Panc1 (cell line): ENCODE measurements at regions not wholly inside any gene's neighbourhood (a gene's known extent, or its start where the extent isn't known, plus 50 kb on each side); places are given as distances from the start of the nearest gene placed in this dataset.

Source experiments
- ATAC-seq: fragments of 200-7000 bp; cut with Tn5 transposase; 2 replicates; pipeline ENCODE4 v1.9.1; 2020; ENCODE audit warnings: mild to moderate bottlenecking, moderate library complexity
- BruUV-seq: library from RNA; stranded (reverse); fragments of 400-500 nt; replicated peaks from 2 replicates; lab custom pipeline; 2021; lab: Mats Ljungman, UMichigan
- CTCF ChIA-PET: fragments of 300-600 bp; sonication (Branson Sonifier 250); formaldehyde crosslinking; loops from one replicate; lab custom pipeline; 2022; ENCODE audit warnings: antibody characterized with exemption; lab: Charles Lee
- POLR2A ChIA-PET: fragments of 300-600 bp; sonication (Branson Sonifier 250); formaldehyde crosslinking; loops from one replicate; lab custom pipeline; 2022; ENCODE audit warnings: antibody characterized with exemption; lab: Charles Lee
- DNase-seq: peaks from one replicate; pipeline ENCODE4 v3.0.0-alpha.2; 2010; ENCODE audit warnings: low read depth, low spot score
- H3K27ac ChIP-seq: 2 replicates; pipeline ENCODE4 v1.5.1; 2011; ENCODE audit warnings: mild to moderate bottlenecking, low read length, inconsistent platforms
- H3K27me3 ChIP-seq: fragments of 200-500 bp; sonication (Bioruptor generic); 2 replicates; pipeline ENCODE4 v1.6.0; 2014; ENCODE audit warnings: low read length, inconsistent platforms; ENCODE audit not compliant: control insufficient read depth, insufficient read depth
- H3K36me3 ChIP-seq: fragments of 200-500 bp; sonication (Bioruptor generic); 2 replicates; pipeline ENCODE4 v1.5.1; 2014; ENCODE audit warnings: inconsistent platforms, mild to moderate bottlenecking, low read length, moderate library complexity; ENCODE audit not compliant: control insufficient read depth, insufficient read depth
- H3K4me1 ChIP-seq: 2 replicates; pipeline ENCODE4 v1.5.1; 2011; ENCODE audit warnings: inconsistent platforms, mild to moderate bottlenecking, low read length, moderate library complexity; ENCODE audit not compliant: control insufficient read depth, insufficient read depth
- H3K4me3 ChIP-seq, 2 experiments: 2 replicates each; pipeline ENCODE4 v1.5.1; 2011 to 2012; ENCODE audit warnings: low read depth in 2 of 2, low read length in 2 of 2, mild to moderate bottlenecking in 2 of 2, inconsistent platforms in 1 of 2, moderate library complexity in 1 of 2
- H3K9me3 ChIP-seq: fragments of 200-500 bp; sonication (Bioruptor generic); 2 replicates; pipeline ENCODE4 v1.5.1; 2014; ENCODE audit warnings: low read depth, mild to moderate bottlenecking, inconsistent platforms, low read length, moderate library complexity; ENCODE audit not compliant: control insufficient read depth, insufficient read depth
- CTCF ChIP-seq: fragments of 450-650 bp; IDR thresholded peaks from 2 replicates; pipeline ENCODE4 v1.5.1; 2017; ENCODE audit warnings: mild to moderate bottlenecking
- POLR2AphosphoS5 ChIP-seq: IDR thresholded peaks from 2 replicates; pipeline ENCODE4 v1.6.1; 2012; ENCODE audit warnings: mild to moderate bottlenecking, low read depth, low read length, moderate library complexity
- REST ChIP-seq, 2 experiments: IDR thresholded peaks; 2 replicates each; pipeline ENCODE4 v1.6.1; 2011 to 2012; ENCODE audit warnings: low read depth in 2 of 2, control low read depth in 1 of 2, low read length in 1 of 2, mild to moderate bottlenecking in 1 of 2, moderate library complexity in 1 of 2; ENCODE audit not compliant: insufficient read depth in 1 of 2
- SIN3A ChIP-seq: IDR thresholded peaks from 2 replicates; pipeline ENCODE4 v1.6.1; 2012; ENCODE audit warnings: low read depth, mild to moderate bottlenecking, low read length, moderate library complexity, borderline replicate concordance; ENCODE audit not compliant: insufficient read depth
- TCF7L2 ChIP-seq: IDR thresholded peaks from 2 replicates; pipeline ENCODE4 v1.6.1; 2011; ENCODE audit warnings: mild to moderate bottlenecking, low read depth, low read length, inconsistent platforms
- in situ Hi-C: cut with HindIII; loops from 2 replicates; pipeline ENCODE4 v1.10.0; 2016; ENCODE audit warnings: low sequenced_read_pairs, low pct_unique_long_range_greater_than_20kb
- intact Hi-C: fragments of 100-400 bp; cut with micrococcal nuclease; formaldehyde crosslinking; loops from one replicate; pipeline ENCODE4 v1.10.0; 2022; ENCODE audit not compliant: unreplicated experiment

- in situ Hi-C loops, result no loop called here
- ChIA-PET POLR2A (no interaction called here), CTCF (no interaction called here)
- no peaks in the 10 kb centered on the region for H3K4me1 ChIP-seq
- no peaks in the 10 kb centered on the region for H3K36me3 ChIP-seq
- DNase-seq, result no peak
- H3K27me3 ChIP-seq, result no peaks in the 10 kb centered on the region
- intact Hi-C loops, result no loop called here
- TF ChIP-seq REST (IDR thresholded peaks at IDR 0.05; ENCODE audit: insufficient read depth in 1 of 2, low read depth in 2 of 2, low read length in 1 of 2) (no peak), TCF7L2 (no peak), POLR2AphosphoS5 (no peak), CTCF (no peak), SIN3A (no peak)
- no TSS peak for BruUV-seq
- H3K27ac ChIP-seq, result no peak overlapping the region
- ATAC-seq, result no peak
- H3K9me3 ChIP-seq, result peaks cover 18% of the 10 kb centered on the region; the same call in 1 of the 2 replicates
- H3K4me3 ChIP-seq, result no peak overlapping the region
These were observed 71.8 kb upstream of the IGFBP3 start for GRCh38 chr7:45992826-45993225.

GRCh38 chr7:45990276-45990675 lies 69.2 kb upstream of the IGFBP3 start:
- peaks cover 2% of the 10 kb centered on the region; the same call in 1 of the 2 replicates for H3K9me3 ChIP-seq
- no peak overlapping the region for H3K27ac ChIP-seq
- BruUV-seq, result no TSS peak
- in situ Hi-C loops, result no loop called here
- ChIA-PET CTCF (no interaction called here), POLR2A (no interaction called here)
- TF ChIP-seq SIN3A, result no peak
- TF ChIP-seq POLR2AphosphoS5, result no peak
- no peak for TF ChIP-seq CTCF
- TF ChIP-seq TCF7L2, result no peak
- no peak for TF ChIP-seq REST (IDR thresholded peaks at IDR 0.05; ENCODE audit: insufficient read depth in 1 of 2, low read depth in 2 of 2, low read length in 1 of 2)
- DNase-seq (no peak), ATAC-seq (no peak)
- intact Hi-C loops, result no loop called here
- H3K27me3 ChIP-seq, result no peaks in the 10 kb centered on the region
- no peaks in the 10 kb centered on the region for H3K36me3 ChIP-seq
- no peak overlapping the region for H3K4me3 ChIP-seq
- H3K4me1 ChIP-seq, result no peaks in the 10 kb centered on the region
